ENCODE measurements at regions not wholly inside any gene's neighbourhood (a gene's known extent, or its start where the extent isn't known, plus 50 kb on each side); places are given as distances from the start of the nearest gene placed in this dataset.

- TF ChIP-seq CTCF (conservative IDR thresholded peaks at IDR 0.05; ENCODE audit: low read depth in 2 of 2) (no peak), REST (IDR thresholded peaks at IDR 0.05; ENCODE audit: unreplicated experiment) (no peak), EZH2 (IDR thresholded peaks at IDR 0.05; ENCODE audit: low read depth, unreplicated experiment) (no peak), JUNB (IDR thresholded peaks at IDR 0.05; ENCODE audit: unreplicated experiment) (no peak), ZNF114 (CRISPR knock-in tag; IDR thresholded peaks at IDR 0.05) (no peak), POLR2AphosphoS5 (IDR thresholded peaks at IDR 0.05; ENCODE audit: low read depth) (no peak), STAT1 (IDR thresholded peaks at IDR 0.05; ENCODE audit: unreplicated experiment) (no peak), EZH2phosphoT487 (IDR thresholded peaks at IDR 0.05; ENCODE audit: unreplicated experiment) (no peak), CREB1 (CRISPR knock-in tag; IDR thresholded peaks at IDR 0.05; ENCODE audit: low read depth) (no peak)
Measured at GRCh38 chr7:49721441-49721840, 52.0 kb upstream of the VWC2 start.

All from GM23338 (cell line).